ENCODE measurements at regions not wholly inside any gene's neighbourhood (a gene's known extent, or its start where the extent isn't known, plus 50 kb on each side); places are given as distances from the start of the nearest gene placed in this dataset.
"Not testable (repeated sequence)": the region's sequence is repeated elsewhere in the genome, so short reads cannot be mapped to it uniquely, and the experiment has no call there.

DNA sequence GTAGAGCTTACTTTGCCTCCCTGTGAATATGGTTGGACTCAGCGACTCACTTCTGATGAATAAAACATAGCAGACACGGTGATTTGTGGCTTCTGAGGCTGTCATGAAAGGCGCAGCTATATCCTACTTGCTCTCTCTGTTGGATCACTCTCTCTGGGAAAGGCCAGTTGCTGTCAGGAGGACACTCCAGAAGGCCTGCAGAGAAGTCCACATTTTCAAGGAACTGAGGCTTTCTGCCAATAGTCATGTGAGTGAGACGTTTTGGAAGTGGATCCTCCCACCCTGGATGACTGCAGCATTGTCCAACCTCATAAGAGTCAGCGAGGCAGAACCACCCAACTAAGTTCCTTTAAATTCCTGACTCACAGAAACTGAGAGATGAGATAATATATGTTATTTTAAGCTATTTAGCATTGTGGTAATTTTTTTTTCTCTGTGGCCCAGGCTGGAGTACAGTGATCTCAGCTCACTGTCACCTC, 156.0 kb upstream of the MAST4 start:
- TF ChIP-seq CTCF (IDR thresholded peaks at IDR 0.05; ENCODE audit: control insufficient read depth, insufficient read depth, low read depth, low read length, missing control alignments), result no peak
- DNase-seq (ENCODE audit: low read depth), result peak; percentile 24

DNA sequence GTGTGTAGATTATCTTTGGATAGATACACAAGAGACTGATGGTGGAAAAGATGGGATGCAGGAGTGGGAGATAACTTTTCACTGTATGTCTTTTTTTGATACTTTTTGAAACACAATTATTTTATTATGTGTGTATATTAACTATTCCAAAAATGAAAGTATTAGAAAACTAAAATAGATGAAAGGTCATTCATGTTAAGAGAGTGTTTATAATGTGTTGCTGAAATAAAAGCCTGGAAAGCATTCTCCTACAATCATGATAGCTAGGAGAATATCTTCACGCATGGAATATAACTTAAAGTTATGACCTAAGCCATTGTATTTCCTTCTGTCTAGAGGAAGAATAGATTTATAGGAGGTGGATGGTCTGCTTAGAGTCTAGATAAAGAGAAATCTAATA, 154.8 kb upstream of the MAST4 start:
- no peak for DNase-seq (ENCODE audit: low read depth)
- H3K4me3 ChIP-seq (ENCODE audit: control insufficient read depth, low read depth, low read length), result no peak overlapping the region
- no peak for TF ChIP-seq CTCF (IDR thresholded peaks at IDR 0.05; ENCODE audit: control insufficient read depth, insufficient read depth, low read depth, low read length, missing control alignments)

More for the DNA sequence above, 156.0 kb upstream of the MAST4 start:
- H3K4me3 ChIP-seq (ENCODE audit: control insufficient read depth, low read depth, low read length), result no peak overlapping the region

DNA sequence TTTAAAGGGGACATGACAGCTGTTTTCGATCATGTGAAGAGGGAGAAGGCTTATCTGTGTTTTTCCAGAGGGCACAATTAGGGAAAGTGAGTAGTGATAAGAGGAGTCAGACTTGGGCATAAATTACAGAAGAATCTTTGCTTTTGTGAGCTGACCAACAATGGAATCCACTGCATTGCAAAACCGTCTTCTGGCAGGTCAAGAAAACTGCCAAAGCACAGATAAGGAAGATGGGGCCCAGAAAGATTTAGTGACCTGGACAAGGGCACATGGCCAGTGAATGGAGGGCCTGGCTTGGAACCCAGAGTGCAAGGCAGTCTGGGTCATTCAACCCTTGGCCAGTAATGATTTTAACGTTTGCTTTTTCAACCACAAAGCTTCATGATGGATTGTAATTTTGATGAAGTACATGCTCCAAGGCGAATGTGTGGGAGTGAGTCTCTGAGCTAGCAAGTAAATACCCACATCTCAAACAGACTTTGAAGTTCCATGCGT, 153.2 kb upstream of the MAST4 start:
- TF ChIP-seq CTCF (IDR thresholded peaks at IDR 0.05; ENCODE audit: control insufficient read depth, insufficient read depth, low read depth, low read length, missing control alignments), result no peak
- no peak overlapping the region for H3K4me3 ChIP-seq (ENCODE audit: control insufficient read depth, low read depth, low read length)
- no peak for DNase-seq (ENCODE audit: low read depth)

GRCh38 chr5:66443462-66444130, 152.6 kb upstream of the MAST4 start:
- no peak for TF ChIP-seq CTCF (IDR thresholded peaks at IDR 0.05; ENCODE audit: control insufficient read depth, insufficient read depth, low read depth, low read length, missing control alignments)
- H3K4me3 ChIP-seq (ENCODE audit: control insufficient read depth, low read depth, low read length), result no peak overlapping the region
- DNase-seq (ENCODE audit: low read depth), result no peak

GRCh38 chr5:66448070-66448469, 148.1 kb upstream of the MAST4 start:
- not testable (repeated sequence) for H3K4me3 ChIP-seq (ENCODE audit: control insufficient read depth, low read depth, low read length); DNase-seq (ENCODE audit: low read depth)

GRCh38 chr5:66450237-66450636, 146.0 kb upstream of the MAST4 start:
- DNase-seq (ENCODE audit: low read depth), result no peak
- TF ChIP-seq CTCF (IDR thresholded peaks at IDR 0.05; ENCODE audit: control insufficient read depth, insufficient read depth, low read depth, low read length, missing control alignments), result no peak
- no peak overlapping the region for H3K4me3 ChIP-seq (ENCODE audit: control insufficient read depth, low read depth, low read length)

DNA sequence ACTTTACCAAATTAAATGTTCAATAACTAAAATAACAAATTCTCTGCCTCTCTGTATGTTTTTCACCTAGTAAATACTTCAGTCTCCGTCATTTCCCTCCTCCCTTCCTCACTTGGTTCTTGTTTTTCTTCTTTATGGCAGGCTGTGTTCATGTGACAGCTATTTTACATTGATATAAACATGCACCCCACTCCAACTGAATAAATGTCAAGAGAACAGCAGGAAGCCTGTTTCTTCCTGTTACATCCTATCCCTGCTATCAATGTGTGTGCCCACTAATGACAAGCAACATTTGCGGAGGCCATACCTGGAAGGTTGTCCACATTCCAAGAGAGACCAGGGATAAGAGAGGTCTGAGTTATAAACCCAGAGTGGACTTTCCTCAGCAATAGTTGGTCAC, 145.2 kb upstream of the MAST4 start:
- H3K4me3 ChIP-seq (ENCODE audit: control insufficient read depth, low read depth, low read length), result no peak overlapping the region
- TF ChIP-seq CTCF (IDR thresholded peaks at IDR 0.05; ENCODE audit: control insufficient read depth, insufficient read depth, low read depth, low read length, missing control alignments), result no peak
- no peak for DNase-seq (ENCODE audit: low read depth)
